PFSK-1 (cell line): ENCODE measurements at regions not wholly inside any gene's neighbourhood (a gene's known extent, or its start where the extent isn't known, plus 50 kb on each side); places are given as distances from the start of the nearest gene placed in this dataset.

ENCODE experiments used
- POLR2AphosphoS5 ChIP-seq: IDR thresholded peaks from 2 replicates; pipeline ENCODE4 v1.6.1; 2012; ENCODE audit warnings: low read depth, mild to moderate bottlenecking, control low read depth, low read length, moderate library complexity
- TF ChIP-seq, protein P1 (sequence below), 2 experiments: IDR thresholded peaks; 2 replicates each; pipeline versions ENCODE4 v1.6.1 to v1.8.0; 2011 to 2012; ENCODE audit warnings: low read depth in 2 of 2, low read length in 2 of 2, control low read depth in 1 of 2, inconsistent platforms in 1 of 2, mild to moderate bottlenecking in 1 of 2, moderate library complexity in 1 of 2; ENCODE audit not compliant: insufficient read depth in 1 of 2

DNA sequence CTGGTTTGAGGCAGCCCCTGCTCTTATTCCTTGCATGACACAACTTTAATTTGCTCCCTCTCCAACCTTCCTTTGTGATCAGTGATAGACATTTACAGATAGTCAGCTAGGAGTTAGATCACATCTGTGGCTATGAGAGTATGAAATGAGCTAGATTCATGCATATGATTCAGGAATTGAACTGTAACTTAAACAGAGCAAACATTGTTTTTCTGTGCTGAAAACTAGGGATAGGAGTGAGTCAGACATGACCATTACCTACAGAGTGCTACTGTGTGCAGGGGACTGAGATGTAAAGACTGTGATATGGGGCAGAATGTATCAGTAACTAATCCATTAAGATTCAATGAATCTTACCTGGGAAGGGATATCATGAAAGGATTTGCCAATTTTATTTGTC, 279.4 kb upstream of the SPTLC3 start:
- no peak for TF ChIP-seq POLR2AphosphoS5
- TF ChIP-seq, protein P1, sequence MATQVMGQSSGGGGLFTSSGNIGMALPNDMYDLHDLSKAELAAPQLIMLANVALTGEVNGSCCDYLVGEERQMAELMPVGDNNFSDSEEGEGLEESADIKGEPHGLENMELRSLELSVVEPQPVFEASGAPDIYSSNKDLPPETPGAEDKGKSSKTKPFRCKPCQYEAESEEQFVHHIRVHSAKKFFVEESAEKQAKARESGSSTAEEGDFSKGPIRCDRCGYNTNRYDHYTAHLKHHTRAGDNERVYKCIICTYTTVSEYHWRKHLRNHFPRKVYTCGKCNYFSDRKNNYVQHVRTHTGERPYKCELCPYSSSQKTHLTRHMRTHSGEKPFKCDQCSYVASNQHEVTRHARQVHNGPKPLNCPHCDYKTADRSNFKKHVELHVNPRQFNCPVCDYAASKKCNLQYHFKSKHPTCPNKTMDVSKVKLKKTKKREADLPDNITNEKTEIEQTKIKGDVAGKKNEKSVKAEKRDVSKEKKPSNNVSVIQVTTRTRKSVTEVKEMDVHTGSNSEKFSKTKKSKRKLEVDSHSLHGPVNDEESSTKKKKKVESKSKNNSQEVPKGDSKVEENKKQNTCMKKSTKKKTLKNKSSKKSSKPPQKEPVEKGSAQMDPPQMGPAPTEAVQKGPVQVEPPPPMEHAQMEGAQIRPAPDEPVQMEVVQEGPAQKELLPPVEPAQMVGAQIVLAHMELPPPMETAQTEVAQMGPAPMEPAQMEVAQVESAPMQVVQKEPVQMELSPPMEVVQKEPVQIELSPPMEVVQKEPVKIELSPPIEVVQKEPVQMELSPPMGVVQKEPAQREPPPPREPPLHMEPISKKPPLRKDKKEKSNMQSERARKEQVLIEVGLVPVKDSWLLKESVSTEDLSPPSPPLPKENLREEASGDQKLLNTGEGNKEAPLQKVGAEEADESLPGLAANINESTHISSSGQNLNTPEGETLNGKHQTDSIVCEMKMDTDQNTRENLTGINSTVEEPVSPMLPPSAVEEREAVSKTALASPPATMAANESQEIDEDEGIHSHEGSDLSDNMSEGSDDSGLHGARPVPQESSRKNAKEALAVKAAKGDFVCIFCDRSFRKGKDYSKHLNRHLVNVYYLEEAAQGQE (IDR thresholded peaks at IDR 0.05; ENCODE audit: insufficient read depth in 1 of 2, low read depth in 2 of 2, low read length in 2 of 2), result no peak
